ENCODE measurements at regions not wholly inside any gene's neighbourhood (a gene's known extent, or its start where the extent isn't known, plus 50 kb on each side); places are given as distances from the start of the nearest gene placed in this dataset.

GRCh38 chr2:103445347-103445746 lies 683.5 kb downstream of the TMEM182 start:
- Mint-ChIP-seq H3K36me3 (ENCODE audit: low read depth) (no peaks in the 10 kb centered on the region), H3K27me3 (no peaks in the 10 kb centered on the region), H3K4me3 (no peak overlapping the region), H3K27ac (no peak overlapping the region), H3K9me3 (peaks cover 3% of the 10 kb centered on the region), H3K4me1 (ENCODE audit: low read depth) (no peaks in the 10 kb centered on the region)
- ChIA-PET CTCF (no interaction called here), POLR2A (no interaction called here)
- intact Hi-C loops (cut with DNase I, micrococcal nuclease): no loop called here
- ATAC-seq (ENCODE audit: poor library complexity): no peak
- H3K36me3 ChIP-seq (ENCODE audit: insufficient read depth, low read length): no peaks in the 10 kb centered on the region
- H3K4me1 ChIP-seq (ENCODE audit: insufficient read depth, low read length): no peaks in the 10 kb centered on the region
- no peak for TF ChIP-seq CTCF (IDR thresholded peaks at IDR 0.05)
- no peak for DNase-seq
- no peak overlapping the region for H3K27ac ChIP-seq (ENCODE audit: low read depth in 1 of 2, low read length in 2 of 2)
- H3K4me3 ChIP-seq (ENCODE audit: low read length): no peak overlapping the region
- H3K27me3 ChIP-seq (ENCODE audit: control insufficient read depth in 1 of 2, insufficient read depth in 2 of 2, low read length in 2 of 2): no peaks in the 10 kb centered on the region
- no peaks in the 10 kb centered on the region for H3K9me3 ChIP-seq (ENCODE audit: control insufficient read depth in 1 of 2, insufficient read depth in 1 of 2, low read length in 2 of 2)

- Mint-ChIP-seq H3K27ac (no peak overlapping the region), H3K9me3 (no peaks in the 10 kb centered on the region), H3K27me3 (no peaks in the 10 kb centered on the region), H3K4me1 (ENCODE audit: low read depth) (no peaks in the 10 kb centered on the region), H3K36me3 (ENCODE audit: low read depth) (no peaks in the 10 kb centered on the region), H3K4me3 (no peak overlapping the region)
- TF ChIP-seq CTCF (IDR thresholded peaks at IDR 0.05): no peak
- Histone ChIP-seq H3K4me3 (ENCODE audit: low read length) (no peak overlapping the region), H3K27ac (ENCODE audit: low read depth in 1 of 2, low read length in 2 of 2) (no peak overlapping the region), H3K9me3 (ENCODE audit: control insufficient read depth in 1 of 2, insufficient read depth in 1 of 2, low read length in 2 of 2) (peaks cover 0 to 4% of the 10 kb centered on the region in 2 experiments), H3K4me1 (ENCODE audit: insufficient read depth, low read length) (no peaks in the 10 kb centered on the region), H3K36me3 (ENCODE audit: insufficient read depth, low read length) (no peaks in the 10 kb centered on the region), H3K27me3 (ENCODE audit: control insufficient read depth in 1 of 2, insufficient read depth in 2 of 2, low read length in 2 of 2) (no peaks in the 10 kb centered on the region)
- no peak for DNase-seq
- CTCF ChIA-PET: no interaction called here
- POLR2A ChIA-PET: no interaction called here
- ATAC-seq (ENCODE audit: poor library complexity): no peak
- intact Hi-C loops (cut with DNase I, micrococcal nuclease): no loop called here
Measured at GRCh38 chr2:103448495-103448894, 686.7 kb downstream of the TMEM182 start.

GRCh38 chr2:103451283-103451682 lies 689.5 kb downstream of the TMEM182 start:
- Histone ChIP-seq H3K4me1 (ENCODE audit: insufficient read depth, low read length) (no peaks in the 10 kb centered on the region), H3K9me3 (ENCODE audit: control insufficient read depth in 1 of 2, insufficient read depth in 1 of 2, low read length in 2 of 2) (peaks cover 0 to 4% of the 10 kb centered on the region in 2 experiments), H3K36me3 (ENCODE audit: insufficient read depth, low read length) (no peaks in the 10 kb centered on the region), H3K27ac (ENCODE audit: low read depth in 1 of 2, low read length in 2 of 2) (no peak overlapping the region), H3K4me3 (ENCODE audit: low read length) (no peak overlapping the region), H3K27me3 (ENCODE audit: control insufficient read depth in 1 of 2, insufficient read depth in 2 of 2, low read length in 2 of 2) (no peaks in the 10 kb centered on the region)
- Mint-ChIP-seq H3K27me3 (no peaks in the 10 kb centered on the region), H3K4me3 (no peak overlapping the region), H3K36me3 (ENCODE audit: low read depth) (no peaks in the 10 kb centered on the region), H3K9me3 (peaks cover 2% of the 10 kb centered on the region), H3K27ac (no peak overlapping the region), H3K4me1 (ENCODE audit: low read depth) (no peaks in the 10 kb centered on the region)
- intact Hi-C loops (cut with DNase I, micrococcal nuclease): no loop called here
- ChIA-PET CTCF (no interaction called here), POLR2A (no interaction called here)
- no peak for TF ChIP-seq CTCF (IDR thresholded peaks at IDR 0.05)
- no peak for ATAC-seq (ENCODE audit: poor library complexity)
- DNase-seq: no peak

Data from CD4-positive, alpha-beta T cell (primary cell).